IMR-90 (cell line): ENCODE measurements at regions not wholly inside any gene's neighbourhood (a gene's known extent, or its start where the extent isn't known, plus 50 kb on each side); places are given as distances from the start of the nearest gene placed in this dataset.

ENCODE experiments used
- ATAC-seq: fragments of 200-7000 bp; cut with Tn5 transposase; 2 replicates; pipeline ENCODE4 v1.9.1; 2020; ENCODE audit warnings: low read depth, mild to moderate bottlenecking, moderate library complexity
- BruUV-seq: library from RNA; stranded (reverse); fragments of 400-500 nt; replicated peaks from 2 replicates; lab custom pipeline; 2021; lab: Mats Ljungman, UMichigan
- CTCF ChIA-PET: fragments of 300-600 bp; formaldehyde crosslinking; extraction: SDS; loops from one replicate; lab custom pipeline; 2021; ENCODE audit warnings: antibody characterized with exemption; lab: Yijun Ruan, JAX
- POLR2A ChIA-PET: fragments of 300-600 bp; sonication (Branson Sonifier 250); formaldehyde crosslinking; loops from one replicate; lab custom pipeline; 2022; ENCODE audit warnings: antibody characterized with exemption; ENCODE audit not compliant: unreplicated experiment; lab: Charles Lee
- DNase-seq: peaks from one replicate; pipeline ENCODE4 v3.0.0; 2013
- H2AFZ ChIP-seq: replicated peaks from 2 replicates; pipeline ENCODE3; 2013; ENCODE audit warnings: low read length, mild to moderate bottlenecking; ENCODE audit not compliant: poor library complexity
- H2AK5ac ChIP-seq: 2 replicates; pipeline ENCODE4 v1.6.1; 2013; ENCODE audit warnings: low read depth, low read length, inconsistent platforms
- H2AK9ac ChIP-seq: replicated peaks from 2 replicates; pipeline ENCODE3; 2013; ENCODE audit warnings: mild to moderate bottlenecking, low read depth, low read length, moderate library complexity; ENCODE audit not compliant: poor library complexity
- H2BK120ac ChIP-seq: 2 replicates; pipeline ENCODE4 v1.6.1; 2013; ENCODE audit warnings: low read depth, low read length, inconsistent platforms
- H2BK15ac ChIP-seq: 3 replicates; pipeline ENCODE4 v1.6.1; 2013; ENCODE audit warnings: low read depth, low read length, inconsistent platforms
- H2BK20ac ChIP-seq: 2 replicates; pipeline ENCODE4 v1.6.1; 2013; ENCODE audit warnings: low read depth, mild to moderate bottlenecking, inconsistent platforms, low read length, moderate library complexity
- H2BK5ac ChIP-seq: 2 replicates; pipeline ENCODE4 v1.6.1; 2013; ENCODE audit warnings: mild to moderate bottlenecking, low read depth, low read length, inconsistent platforms; ENCODE audit not compliant: poor library complexity, severe bottlenecking
- H3K14ac ChIP-seq: replicated peaks from 2 replicates; pipeline ENCODE4 v1.6.1; 2013; ENCODE audit warnings: low read depth, low read length, inconsistent platforms
- H3K18ac ChIP-seq: 2 replicates; pipeline ENCODE4 v1.6.1; 2013; ENCODE audit warnings: low read depth, low read length, control low read depth
- H3K23ac ChIP-seq: 2 replicates; pipeline ENCODE4 v1.6.1; 2013; ENCODE audit warnings: low read depth, low read length, inconsistent platforms
- H3K27ac ChIP-seq: 2 replicates; pipeline ENCODE4 v1.5.1; 2013; ENCODE audit warnings: mild to moderate bottlenecking, control low read depth, low read length; ENCODE audit not compliant: insufficient read depth
- H3K27me3 ChIP-seq: 2 replicates; pipeline ENCODE4 v1.6.1; 2013; ENCODE audit warnings: low read length; ENCODE audit not compliant: control insufficient read depth, insufficient read depth
- H3K36me3 ChIP-seq: 2 replicates; pipeline ENCODE4 v1.6.1; 2013; ENCODE audit warnings: low read length, mixed read lengths; ENCODE audit not compliant: control insufficient read depth, insufficient read depth
- H3K4ac ChIP-seq: 2 replicates; pipeline ENCODE4 v1.6.1; 2013; ENCODE audit warnings: low read depth, low read length, inconsistent platforms
- H3K4me1 ChIP-seq: 2 replicates; pipeline ENCODE4 v1.6.1; 2013; ENCODE audit warnings: low read length, mixed read lengths; ENCODE audit not compliant: control insufficient read depth, insufficient read depth
- H3K4me2 ChIP-seq: 2 replicates; pipeline ENCODE4 v1.6.1; 2013; ENCODE audit warnings: low read depth, mild to moderate bottlenecking, control low read depth, low read length, moderate library complexity
- H3K4me3 ChIP-seq: 2 replicates; pipeline ENCODE4 v1.5.1; 2013; ENCODE audit warnings: low read depth, mild to moderate bottlenecking, control low read depth, low read length, moderate library complexity; ENCODE audit not compliant: insufficient read depth
- H3K56ac ChIP-seq: 2 replicates; pipeline ENCODE4 v1.6.1; 2013; ENCODE audit warnings: low read length, inconsistent platforms; ENCODE audit not compliant: insufficient read depth; ENCODE audit errors: extremely low read depth
- H3K79me1 ChIP-seq, 2 experiments: 2 replicates each; pipeline ENCODE4 v1.6.1; 2013; ENCODE audit warnings: low read length in 2 of 2, inconsistent platforms in 1 of 2, low read depth in 1 of 2
- H3K9ac ChIP-seq: 2 replicates; pipeline ENCODE4 v1.6.1; 2013; ENCODE audit warnings: low read depth, low read length, control low read depth
- H3K9me1 ChIP-seq: 2 replicates; pipeline ENCODE4 v1.6.1; 2013; ENCODE audit warnings: low read length, inconsistent platforms; ENCODE audit not compliant: insufficient read depth
- H3K9me3 ChIP-seq: 2 replicates; pipeline ENCODE4 v1.6.1; 2013; ENCODE audit warnings: low read length; ENCODE audit not compliant: control insufficient read depth, insufficient read depth
- H4K20me1 ChIP-seq: 2 replicates; pipeline ENCODE4 v1.6.1; 2013; ENCODE audit warnings: low read length, inconsistent platforms; ENCODE audit not compliant: insufficient read depth
- H4K5ac ChIP-seq: 2 replicates; pipeline ENCODE4 v1.6.1; 2013; ENCODE audit warnings: mild to moderate bottlenecking, low read depth, low read length, control low read depth
- H4K8ac ChIP-seq, 2 experiments: 2 replicates each; pipeline ENCODE4 v1.6.1; 2013; ENCODE audit warnings: low read depth in 2 of 2, low read length in 2 of 2, control low read depth in 1 of 2, inconsistent platforms in 1 of 2
- H4K91ac ChIP-seq: 2 replicates; pipeline ENCODE4 v1.6.1; 2013; ENCODE audit warnings: low read depth, low read length, inconsistent platforms; ENCODE audit not compliant: insufficient read depth
- BHLHE40 ChIP-seq: fragments of 150-350 bp; IDR thresholded peaks from 2 replicates; pipeline ENCODE4 v1.6.1; 2016; ENCODE audit warnings: mild to moderate bottlenecking, low read depth, low read length
- CEBPB ChIP-seq: IDR thresholded peaks from 2 replicates; pipeline ENCODE4 v1.6.1; 2012; ENCODE audit warnings: low read depth, low read length, improper control_type of control experiment
- CHD1 ChIP-seq: IDR thresholded peaks from 2 replicates; pipeline ENCODE4 v1.6.1; 2012; ENCODE audit warnings: low read depth, low read length, improper control_type of control experiment
- FOS ChIP-seq: fragments of 150-350 bp; IDR thresholded peaks from 2 replicates; pipeline ENCODE4 v1.6.1; 2016; ENCODE audit warnings: low read depth, low read length
- MAFK ChIP-seq: IDR thresholded peaks from 2 replicates; pipeline ENCODE4 v1.6.1; 2012; ENCODE audit warnings: low read depth, low read length, improper control_type of control experiment
- MAZ ChIP-seq: IDR thresholded peaks from 2 replicates; pipeline ENCODE4 v1.6.1; 2012; ENCODE audit warnings: low read depth, mild to moderate bottlenecking, low read length, improper control_type of control experiment, moderate library complexity, borderline replicate concordance
- MXI1 ChIP-seq: IDR thresholded peaks from 2 replicates; pipeline ENCODE4 v1.6.1; 2012; ENCODE audit warnings: low read depth, mild to moderate bottlenecking, low read length, moderate library complexity, borderline replicate concordance
- NFE2L2 ChIP-seq: fragments of 150-350 bp; IDR thresholded peaks from 2 replicates; pipeline ENCODE4 v1.6.1; 2016; ENCODE audit warnings: low read depth, mild to moderate bottlenecking, low read length
- POLR2A ChIP-seq: IDR thresholded peaks from 2 replicates; pipeline ENCODE4 v1.6.1; 2012; ENCODE audit warnings: mild to moderate bottlenecking, low read depth, low read length
- RAD21 ChIP-seq: IDR thresholded peaks from 2 replicates; pipeline ENCODE4 v1.6.1; 2012; ENCODE audit warnings: low read length, improper control_type of control experiment
- RCOR1 ChIP-seq: IDR thresholded peaks from 2 replicates; pipeline ENCODE4 v1.6.1; 2012; ENCODE audit warnings: mild to moderate bottlenecking, low read length, improper control_type of control experiment; ENCODE audit not compliant: insufficient replicate concordance
- RFX5 ChIP-seq: IDR thresholded peaks from 2 replicates; pipeline ENCODE4 v1.8.0; 2012; ENCODE audit warnings: low read depth, mild to moderate bottlenecking, low read length, moderate library complexity
- SMC3 ChIP-seq: fragments of 150-350 bp; IDR thresholded peaks from 2 replicates; pipeline ENCODE4 v1.6.1; 2016; ENCODE audit warnings: low read depth, mild to moderate bottlenecking, antibody characterized with exemption, low read length, moderate library complexity
- WGBS, 2 experiments: methylation state at CpG; one replicate each; pipeline versions ENCODE4 v1.1.5 to v1.1.7; 2013; ENCODE audit warnings: missing lambda C conversion rate in 2 of 2; ENCODE audit not compliant: insufficient read length in 1 of 2; ENCODE audit errors: extremely low coverage in 2 of 2; 5-methylcytosine and 5-hydroxymethylcytosine counted together
- dilution Hi-C: fragments of 300-500 bp; cut with HindIII; formaldehyde crosslinking; loops from one replicate; pipeline ENCODE4 v1.14.3; 2018; ENCODE audit warnings: low sequenced_read_pairs; ENCODE audit not compliant: unreplicated experiment
- in situ Hi-C: fragments of 300-500 bp; cut with MboI; formaldehyde crosslinking; loops from 3 replicates; pipeline ENCODE4 v1.14.3; 2019; ENCODE audit warnings: low sequenced_read_pairs, inconsistent platforms, mixed read lengths
- intact Hi-C: fragments of 100-400 bp; cut with micrococcal nuclease; formaldehyde crosslinking; loops from 2 replicates; pipeline ENCODE4 v1.10.0; 2022
- TF ChIP-seq, protein P1 (sequence below): conservative IDR thresholded peaks from 2 replicates; pipeline ENCODE4 v1.5.1; 2012; ENCODE audit warnings: mild to moderate bottlenecking, low read depth, low read length, improper control_type of control experiment
- TF ChIP-seq, protein P2 (sequence below): fragments of 150-350 bp; IDR thresholded peaks from 2 replicates; pipeline ENCODE4 v1.6.1; 2016; ENCODE audit warnings: low read depth, mild to moderate bottlenecking, low read length, moderate library complexity, borderline replicate concordance
- TF ChIP-seq, protein P3 (sequence below): fragments of 150-350 bp; IDR thresholded peaks from 2 replicates; pipeline ENCODE4 v1.6.1; 2017; ENCODE audit warnings: mild to moderate bottlenecking, antibody characterized with exemption, low read length, low read depth

DNA sequence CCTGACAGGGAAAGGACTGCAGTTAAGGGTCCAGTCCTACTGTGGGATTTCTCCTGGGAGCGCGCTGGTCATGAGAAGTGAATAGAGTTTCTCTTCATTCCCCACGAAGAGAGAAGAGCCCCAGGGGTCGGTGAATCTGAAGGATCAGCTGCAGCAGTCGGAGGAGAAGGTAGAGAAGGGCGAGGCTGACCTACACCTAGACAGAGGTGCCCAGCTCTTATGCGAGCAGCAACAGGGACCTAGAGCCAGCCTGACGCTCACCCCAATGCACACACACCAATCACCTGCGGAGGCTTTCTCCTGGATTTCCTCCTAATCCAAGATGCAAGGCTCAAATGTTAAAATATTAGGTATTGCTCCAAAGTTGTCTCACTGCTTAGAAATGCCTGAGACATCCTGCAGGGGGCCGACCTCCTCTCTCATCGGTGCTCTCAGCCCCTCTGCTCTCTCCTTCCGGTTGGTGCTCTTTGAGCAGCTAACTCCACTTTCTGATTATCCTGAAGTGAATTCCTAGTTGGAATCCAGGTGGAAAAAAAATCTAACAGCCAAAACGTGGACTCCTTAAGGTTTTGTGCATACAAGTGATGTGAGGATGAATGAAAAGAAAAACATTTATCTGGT is 176.4 kb downstream of the AHR start:
- Histone ChIP-seq H3K4me1 (no peaks in the 10 kb centered on the region), H3K36me3 (no peaks in the 10 kb centered on the region), H3K79me1 (no peaks in the 10 kb centered on the region), H3K14ac (no peak overlapping the region; the same call in 1 of the 2 replicates), H3K27me3 (no peaks in the 10 kb centered on the region), H3K4ac (no peak overlapping the region), H2BK5ac (no peak overlapping the region), H2AFZ (no peak overlapping the region), H3K4me3 (no peak overlapping the region), H3K23ac (no peak overlapping the region), H4K5ac (no peak overlapping the region), H3K9ac (no peak overlapping the region), H2BK120ac (no peak overlapping the region), H2BK20ac (no peak overlapping the region), H3K27ac (no peak overlapping the region), H4K91ac (no peak overlapping the region), H3K18ac (no peak overlapping the region), H2AK9ac (no peak overlapping the region), H3K56ac (no peak overlapping the region), H2AK5ac (no peak overlapping the region), H3K9me3 (no peaks in the 10 kb centered on the region), H3K9me1 (no peaks in the 10 kb centered on the region), H4K8ac (no peak overlapping the region), H2BK15ac (no peak overlapping the region), H4K20me1 (no peaks in the 10 kb centered on the region), H3K4me2 (no peak overlapping the region)
- in situ Hi-C loops (no loop called here), intact Hi-C loops (no loop called here), dilution Hi-C loops (no loop called here)
- no TSS peak for BruUV-seq
- ChIA-PET POLR2A (interaction anchor here (0.6 kb wide), 1 partner anchor 24 kb away, joined by 3 read pairs; no protein-coding TSS in a partner anchor), CTCF (no interaction called here)
- no peak for TF ChIP-seq POLR2A
- no peak for TF ChIP-seq MAFK
- TF ChIP-seq MAZ: no peak
- TF ChIP-seq BHLHE40: no peak
- TF ChIP-seq MXI1: no peak
- TF ChIP-seq, protein P1, sequence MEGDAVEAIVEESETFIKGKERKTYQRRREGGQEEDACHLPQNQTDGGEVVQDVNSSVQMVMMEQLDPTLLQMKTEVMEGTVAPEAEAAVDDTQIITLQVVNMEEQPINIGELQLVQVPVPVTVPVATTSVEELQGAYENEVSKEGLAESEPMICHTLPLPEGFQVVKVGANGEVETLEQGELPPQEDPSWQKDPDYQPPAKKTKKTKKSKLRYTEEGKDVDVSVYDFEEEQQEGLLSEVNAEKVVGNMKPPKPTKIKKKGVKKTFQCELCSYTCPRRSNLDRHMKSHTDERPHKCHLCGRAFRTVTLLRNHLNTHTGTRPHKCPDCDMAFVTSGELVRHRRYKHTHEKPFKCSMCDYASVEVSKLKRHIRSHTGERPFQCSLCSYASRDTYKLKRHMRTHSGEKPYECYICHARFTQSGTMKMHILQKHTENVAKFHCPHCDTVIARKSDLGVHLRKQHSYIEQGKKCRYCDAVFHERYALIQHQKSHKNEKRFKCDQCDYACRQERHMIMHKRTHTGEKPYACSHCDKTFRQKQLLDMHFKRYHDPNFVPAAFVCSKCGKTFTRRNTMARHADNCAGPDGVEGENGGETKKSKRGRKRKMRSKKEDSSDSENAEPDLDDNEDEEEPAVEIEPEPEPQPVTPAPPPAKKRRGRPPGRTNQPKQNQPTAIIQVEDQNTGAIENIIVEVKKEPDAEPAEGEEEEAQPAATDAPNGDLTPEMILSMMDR: no peak; the same call in 1 of the 2 replicates
- no peak for TF ChIP-seq FOS
- TF ChIP-seq RFX5: no peak
- no peak for TF ChIP-seq CHD1
- TF ChIP-seq RAD21: no peak
- TF ChIP-seq, protein P2, sequence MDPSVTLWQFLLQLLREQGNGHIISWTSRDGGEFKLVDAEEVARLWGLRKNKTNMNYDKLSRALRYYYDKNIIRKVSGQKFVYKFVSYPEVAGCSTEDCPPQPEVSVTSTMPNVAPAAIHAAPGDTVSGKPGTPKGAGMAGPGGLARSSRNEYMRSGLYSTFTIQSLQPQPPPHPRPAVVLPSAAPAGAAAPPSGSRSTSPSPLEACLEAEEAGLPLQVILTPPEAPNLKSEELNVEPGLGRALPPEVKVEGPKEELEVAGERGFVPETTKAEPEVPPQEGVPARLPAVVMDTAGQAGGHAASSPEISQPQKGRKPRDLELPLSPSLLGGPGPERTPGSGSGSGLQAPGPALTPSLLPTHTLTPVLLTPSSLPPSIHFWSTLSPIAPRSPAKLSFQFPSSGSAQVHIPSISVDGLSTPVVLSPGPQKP: no peak
- no peak for TF ChIP-seq RCOR1
- TF ChIP-seq CEBPB: no peak
- no peak for TF ChIP-seq SMC3
- TF ChIP-seq, protein P3, sequence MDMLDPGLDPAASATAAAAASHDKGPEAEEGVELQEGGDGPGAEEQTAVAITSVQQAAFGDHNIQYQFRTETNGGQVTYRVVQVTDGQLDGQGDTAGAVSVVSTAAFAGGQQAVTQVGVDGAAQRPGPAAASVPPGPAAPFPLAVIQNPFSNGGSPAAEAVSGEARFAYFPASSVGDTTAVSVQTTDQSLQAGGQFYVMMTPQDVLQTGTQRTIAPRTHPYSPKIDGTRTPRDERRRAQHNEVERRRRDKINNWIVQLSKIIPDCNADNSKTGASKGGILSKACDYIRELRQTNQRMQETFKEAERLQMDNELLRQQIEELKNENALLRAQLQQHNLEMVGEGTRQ: no peak
- no peak for TF ChIP-seq NFE2L2
- DNase-seq (no peak), ATAC-seq (no peak)
- WGBS, 2 experiments: 97% methylated on average over 4 of the region's 13 CpGs; no CpG with 5 or more reads in 1 of the 2 experiments
